Ectodermal cell (in vitro differentiated cells): ENCODE measurements at regions not wholly inside any gene's neighbourhood (a gene's known extent, or its start where the extent isn't known, plus 50 kb on each side); places are given as distances from the start of the nearest gene placed in this dataset.
A peak's percentile ranks its signal among the peaks of the same experiment; 100 is the strongest.

Experiments
- H3K27ac ChIP-seq: 2 replicates; pipeline ENCODE4 v1.7.0; 2013; ENCODE audit warnings: mild to moderate bottlenecking, low read depth, low read length; ENCODE audit not compliant: insufficient read depth, poor library complexity, severe bottlenecking
- H3K27me3 ChIP-seq: 2 replicates; pipeline ENCODE4 v1.7.0; 2013; ENCODE audit warnings: mild to moderate bottlenecking, low read length; ENCODE audit not compliant: insufficient read depth, control insufficient read depth, poor library complexity, severe bottlenecking
- H3K36me3 ChIP-seq: one replicate; pipeline ENCODE4 v1.7.0; 2013; ENCODE audit warnings: low read length; ENCODE audit not compliant: control insufficient read depth, insufficient read depth
- H3K4me1 ChIP-seq: one replicate; pipeline ENCODE4 v1.7.0; 2013; ENCODE audit warnings: low read length; ENCODE audit not compliant: control insufficient read depth, insufficient read depth
- H3K4me3 ChIP-seq: 2 replicates; pipeline ENCODE4 v1.7.0; 2013; ENCODE audit warnings: low read depth, low read length, control low read depth; ENCODE audit not compliant: insufficient read depth
- H3K9me3 ChIP-seq: 2 replicates; pipeline ENCODE4 v1.7.0; 2013; ENCODE audit warnings: mild to moderate bottlenecking, low read length, moderate library complexity; ENCODE audit not compliant: control insufficient read depth
- WGBS, 2 experiments: methylation state at CpG; one replicate each; pipeline ENCODE4 v1.1.7; 2013; ENCODE audit warnings: missing lambda C conversion rate in 2 of 2; 5-methylcytosine and 5-hydroxymethylcytosine counted together

DNA sequence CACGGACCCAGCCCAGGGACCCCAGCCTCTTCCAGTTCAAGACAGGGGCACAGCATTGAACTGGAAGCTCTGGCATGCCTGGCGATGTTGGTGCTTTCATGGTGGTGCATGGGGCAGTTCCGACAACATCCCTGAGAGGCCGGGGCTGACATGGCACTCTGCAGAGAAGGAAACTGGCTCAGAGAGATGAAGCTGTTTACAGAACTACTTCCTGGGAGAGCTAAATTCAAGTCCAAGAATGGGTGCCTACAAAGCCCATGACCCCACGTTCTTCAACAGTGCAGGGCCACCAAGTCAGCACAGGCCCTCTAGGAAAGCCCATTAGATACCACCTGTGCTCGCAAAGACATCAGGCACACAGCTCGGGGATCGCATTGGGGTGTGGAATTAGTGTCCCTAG, 470.9 kb upstream of the MGMT start:
- no peaks in the 10 kb centered on the region for H3K36me3 ChIP-seq
- H3K9me3 ChIP-seq = no peaks in the 10 kb centered on the region
- H3K4me1 ChIP-seq = peaks cover 4% of the 10 kb centered on the region
- H3K27ac ChIP-seq = no peak overlapping the region
- H3K4me3 ChIP-seq = no peak overlapping the region
- H3K27me3 ChIP-seq = no peaks in the 10 kb centered on the region
- 94 to 96% methylated on average over 8 of the region's 8 CpGs for WGBS, 2 experiments

DNA sequence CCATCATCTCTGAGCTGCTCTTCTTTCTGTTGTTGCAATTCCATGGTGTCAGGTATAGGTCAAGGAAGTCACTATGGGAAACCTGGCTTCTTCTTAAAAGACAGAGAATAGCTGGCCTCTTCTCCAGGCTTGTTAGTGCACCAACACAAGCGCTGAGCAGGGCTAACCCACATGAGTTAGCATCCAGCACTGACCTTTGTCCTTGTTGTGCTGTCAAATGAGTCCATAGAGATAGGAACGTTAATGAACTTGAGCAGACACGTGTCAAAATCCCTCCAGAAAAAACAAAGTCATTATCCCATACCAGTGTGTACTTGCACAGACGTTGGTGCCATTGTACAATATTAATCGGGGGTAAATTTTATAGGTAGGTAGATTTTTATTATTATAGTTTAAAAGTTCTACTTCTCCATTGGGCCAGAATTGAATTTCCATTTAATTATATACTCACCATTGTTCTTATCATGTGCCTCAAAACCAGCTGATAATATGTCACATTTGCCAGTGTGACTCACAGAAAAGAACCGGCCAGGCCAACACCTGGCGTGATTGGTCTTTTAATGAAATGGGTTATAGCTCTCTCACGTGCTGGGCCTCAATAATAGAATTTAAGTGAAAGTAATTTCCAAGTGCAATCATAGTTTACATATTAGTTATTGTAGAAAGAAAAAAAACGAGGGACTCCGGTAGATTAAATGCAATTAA, 468.8 kb upstream of the MGMT start:
- Histone ChIP-seq H3K4me1 (no peaks in the 10 kb centered on the region), H3K9me3 (no peaks in the 10 kb centered on the region), H3K4me3 (no peak overlapping the region), H3K27me3 (no peaks in the 10 kb centered on the region), H3K36me3 (no peaks in the 10 kb centered on the region), H3K27ac (no peak overlapping the region)
- WGBS, 2 experiments = 93 to 96% methylated on average over 8 of the region's 10 CpGs

DNA sequence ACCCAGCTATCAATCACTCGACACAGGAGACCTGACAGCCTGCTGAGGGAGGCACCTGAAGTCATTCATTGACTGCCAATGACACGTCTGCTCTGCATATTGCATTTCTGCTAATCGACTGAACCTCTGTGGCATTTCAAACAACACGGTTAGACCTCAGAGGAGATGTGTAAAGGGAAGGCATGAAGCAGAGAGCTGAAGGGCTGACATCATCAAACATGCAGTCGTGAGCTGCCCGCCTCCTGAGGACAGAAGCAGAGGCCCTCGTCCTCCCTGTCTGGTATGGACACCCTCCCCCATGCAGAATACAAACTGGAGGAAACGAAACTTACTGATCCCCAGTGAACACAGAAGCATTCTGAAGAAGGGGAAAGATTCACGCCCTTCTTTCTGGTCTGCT, 462.6 kb upstream of the MGMT start:
- Histone ChIP-seq H3K27ac (no peak overlapping the region), H3K4me1 (no peaks in the 10 kb centered on the region), H3K4me3 (no peak overlapping the region), H3K9me3 (no peaks in the 10 kb centered on the region), H3K27me3 (no peaks in the 10 kb centered on the region), H3K36me3 (no peaks in the 10 kb centered on the region)
- 85 to 90% methylated on average over 9 of the region's 9 CpGs for WGBS, 2 experiments

DNA sequence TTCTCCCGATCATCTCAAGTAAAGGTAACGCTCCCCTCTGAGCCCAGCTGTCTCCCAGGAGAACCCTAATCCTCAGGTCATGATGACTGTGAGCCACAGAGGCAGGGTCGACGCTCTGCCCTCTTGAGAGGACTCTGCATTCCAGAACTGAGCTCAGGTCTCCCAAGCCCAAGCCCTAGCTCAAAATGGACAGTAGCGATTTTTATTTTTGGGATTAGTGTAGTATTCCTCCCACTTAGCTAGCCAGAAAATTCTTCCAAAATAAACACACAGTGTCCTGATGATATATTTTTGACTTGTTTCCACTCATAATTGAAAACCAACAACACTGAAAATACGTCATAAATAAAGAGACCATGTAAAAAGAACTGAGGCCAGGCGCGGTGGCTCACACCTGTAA, 462.0 kb upstream of the MGMT start:
- Histone ChIP-seq H3K36me3 (no peaks in the 10 kb centered on the region), H3K4me1 (no peaks in the 10 kb centered on the region), H3K27ac (no peak overlapping the region), H3K27me3 (no peaks in the 10 kb centered on the region), H3K4me3 (no peak overlapping the region), H3K9me3 (no peaks in the 10 kb centered on the region)
- WGBS, 2 experiments = 94 to 95% methylated on average over 8 of the region's 8 CpGs

DNA sequence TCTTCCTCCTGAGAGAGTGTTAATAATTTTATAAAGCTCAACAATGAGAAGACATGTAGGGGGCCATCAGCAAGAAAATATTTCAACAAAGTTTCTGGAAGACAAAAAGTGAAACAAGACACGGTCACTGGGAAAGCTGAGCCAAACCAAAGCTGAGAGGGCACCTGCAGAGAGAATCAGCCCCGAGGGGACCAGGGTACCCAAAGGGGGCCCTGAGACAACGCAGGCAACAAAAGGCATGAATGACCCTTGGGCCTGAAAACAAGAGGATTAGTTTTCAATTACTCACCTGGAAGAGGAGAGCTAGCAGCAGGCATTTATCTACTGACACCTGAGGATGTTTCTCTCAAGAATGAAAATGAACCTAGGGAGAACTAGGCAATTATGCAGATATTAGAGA, 461.2 kb upstream of the MGMT start:
- no peaks in the 10 kb centered on the region for H3K9me3 ChIP-seq
- H3K27ac ChIP-seq = no peak overlapping the region
- H3K4me1 ChIP-seq = no peaks in the 10 kb centered on the region
- no peak overlapping the region for H3K4me3 ChIP-seq
- 46 to 55% methylated on average over 3 of the region's 3 CpGs for WGBS, 2 experiments
- H3K27me3 ChIP-seq = no peaks in the 10 kb centered on the region
- H3K36me3 ChIP-seq = no peaks in the 10 kb centered on the region

DNA sequence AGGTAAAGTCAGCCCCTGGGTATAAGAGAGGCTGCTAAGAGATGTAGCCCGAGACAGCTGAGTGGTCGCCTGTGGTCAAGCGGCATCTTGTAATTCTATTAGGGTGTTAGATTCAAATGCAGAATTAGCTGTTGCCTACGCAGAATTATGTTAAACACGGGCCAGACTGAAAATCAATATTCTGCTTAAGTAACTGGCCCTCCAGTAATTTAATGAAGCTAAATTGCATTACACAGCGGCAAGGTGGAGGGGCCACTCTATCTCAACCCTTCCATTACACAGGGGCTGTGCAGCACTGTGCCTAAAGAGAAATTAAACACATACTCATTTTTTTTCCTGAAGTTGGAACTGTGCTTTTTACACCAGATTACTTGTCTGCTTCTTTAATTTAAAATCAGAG, 448.5 kb upstream of the MGMT start:
- WGBS, 2 experiments = 91 to 92% methylated on average over 6 of the region's 6 CpGs
- peaks cover 7% of the 10 kb centered on the region for H3K4me1 ChIP-seq
- no peak overlapping the region for H3K27ac ChIP-seq
- H3K36me3 ChIP-seq = no peaks in the 10 kb centered on the region
- H3K9me3 ChIP-seq = no peaks in the 10 kb centered on the region
- no peak overlapping the region for H3K4me3 ChIP-seq
- H3K27me3 ChIP-seq = no peaks in the 10 kb centered on the region

DNA sequence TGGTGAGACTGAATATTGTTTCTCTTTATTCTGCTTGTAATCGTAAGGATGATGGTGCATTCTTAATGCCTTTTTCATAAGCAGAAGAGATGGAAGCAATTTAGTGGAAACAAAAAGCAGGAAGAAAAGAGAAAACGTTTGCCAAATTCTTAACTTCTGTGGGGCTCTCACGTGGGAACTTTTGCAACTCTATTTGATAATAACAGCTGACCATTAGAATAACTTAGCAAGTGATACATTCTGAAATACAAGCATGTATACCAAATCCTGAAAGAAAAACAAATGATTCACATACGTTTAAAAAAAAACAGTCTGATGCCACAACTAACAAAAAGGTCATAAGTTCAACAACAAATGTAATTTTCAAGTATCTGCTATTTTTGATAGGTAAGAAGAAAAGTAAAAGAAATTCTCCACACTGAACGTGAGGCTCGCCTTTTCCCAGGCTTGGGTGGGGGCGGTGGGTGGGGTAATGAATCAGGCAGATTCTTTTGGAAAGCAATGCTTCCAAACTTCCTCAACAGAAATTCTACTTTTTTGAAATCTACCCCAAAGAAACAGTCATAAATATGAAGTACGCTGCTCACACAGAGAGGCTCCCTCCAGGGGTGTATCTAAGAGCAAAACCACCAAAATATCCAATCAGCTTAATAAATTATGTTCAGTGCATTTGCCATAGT, 446.2 kb upstream of the MGMT start:
- H3K27me3 ChIP-seq = no peaks in the 10 kb centered on the region
- 84 to 85% methylated on average over 7 to 8 of the region's 8 CpGs for WGBS, 2 experiments
- H3K27ac ChIP-seq = no peak overlapping the region
- no peaks in the 10 kb centered on the region for H3K36me3 ChIP-seq
- peaks cover 7% of the 10 kb centered on the region for H3K4me1 ChIP-seq
- no peaks in the 10 kb centered on the region for H3K9me3 ChIP-seq
- no peak overlapping the region for H3K4me3 ChIP-seq

DNA sequence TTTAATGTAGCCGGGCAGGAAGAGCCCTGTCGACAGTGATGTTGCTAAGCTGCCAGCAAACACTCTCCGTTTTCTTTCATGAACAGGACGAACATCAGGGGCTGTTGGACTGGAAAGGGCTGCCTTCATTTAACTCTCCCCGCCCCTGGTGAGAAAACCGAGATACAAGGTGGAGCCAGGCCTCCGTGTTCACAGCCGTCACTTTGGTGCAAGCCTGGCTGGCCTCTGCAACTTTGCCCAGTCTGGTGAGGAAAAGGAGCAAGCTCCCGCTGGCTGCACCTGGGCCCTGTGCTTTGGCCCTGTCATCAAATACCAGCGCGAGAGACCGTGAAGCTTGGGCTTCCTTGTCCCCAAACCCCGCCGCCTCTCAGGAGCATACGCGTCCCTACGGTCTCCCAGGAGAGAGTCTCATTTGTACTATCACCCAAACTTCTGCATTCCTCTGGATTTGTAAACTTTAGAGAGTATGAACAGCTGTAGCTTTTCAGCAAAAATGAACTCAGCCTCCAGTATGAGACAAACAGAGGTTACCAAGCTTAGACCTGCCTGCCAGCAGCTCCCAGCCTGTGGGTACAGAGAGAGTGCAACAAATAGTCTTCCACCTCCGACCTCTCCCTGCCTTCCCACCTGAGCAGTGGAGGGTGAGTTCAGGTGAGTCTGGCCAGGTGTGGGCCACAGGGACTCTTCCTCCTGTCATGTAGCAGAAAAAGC, 445.3 kb upstream of the MGMT start:
- H3K27ac ChIP-seq = peak overlapping the region; percentile 27
- WGBS, 2 experiments = 50 to 52% methylated on average over 18 of the region's 18 CpGs

DNA sequence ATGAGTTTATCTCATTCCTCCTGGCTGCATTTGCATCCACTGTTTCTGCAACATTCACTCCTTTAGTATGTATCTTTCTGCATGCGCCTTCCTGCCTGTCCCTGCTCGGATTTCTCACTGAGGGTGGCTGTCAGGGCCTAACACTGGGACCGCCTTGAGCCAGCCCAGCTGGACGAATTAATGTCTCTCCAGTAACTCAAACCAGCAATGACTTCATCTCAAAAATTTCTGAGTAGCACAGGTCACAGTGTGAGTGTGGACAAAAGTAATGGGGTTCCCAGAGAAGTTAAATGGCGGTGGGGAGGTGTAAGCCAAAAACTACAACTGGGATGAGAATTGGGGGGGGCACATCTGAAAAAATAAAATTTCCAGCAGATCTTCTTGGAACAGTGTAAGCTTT, 444.0 kb upstream of the MGMT start:
- Histone ChIP-seq H3K4me3 (no peak overlapping the region), H3K27ac (no peak overlapping the region), H3K4me1 (peaks cover 7% of the 10 kb centered on the region), H3K27me3 (no peaks in the 10 kb centered on the region), H3K9me3 (no peaks in the 10 kb centered on the region), H3K36me3 (no peaks in the 10 kb centered on the region)
- WGBS, 2 experiments = 61 to 63% methylated on average over 5 of the region's 5 CpGs

More for the DNA sequence above, 445.3 kb upstream of the MGMT start:
- Histone ChIP-seq H3K27me3 (no peaks in the 10 kb centered on the region), H3K36me3 (no peaks in the 10 kb centered on the region), H3K4me1 (peaks cover 7% of the 10 kb centered on the region), H3K4me3 (no peak overlapping the region), H3K9me3 (no peaks in the 10 kb centered on the region)

DNA sequence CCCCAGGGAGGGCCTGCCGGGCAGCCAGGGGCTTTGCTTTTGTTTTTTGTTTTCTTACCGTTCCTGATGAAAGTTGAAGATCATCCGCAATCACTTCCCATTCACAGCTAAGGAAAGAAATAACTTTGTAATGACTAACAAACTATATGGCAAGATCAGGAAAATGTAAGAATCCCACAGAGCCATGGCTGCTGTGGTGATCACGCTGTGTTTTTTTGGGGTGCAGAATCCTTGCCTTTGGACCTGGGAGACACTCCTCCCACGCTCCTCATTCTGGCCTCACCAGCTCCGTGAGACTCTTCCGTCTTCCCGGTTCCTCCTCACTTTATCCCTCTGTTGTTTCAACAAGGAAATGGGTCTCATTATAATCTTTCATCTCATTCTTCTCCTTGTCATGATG, 443.0 kb upstream of the MGMT start:
- Histone ChIP-seq H3K4me3 (no peak overlapping the region), H3K27me3 (no peaks in the 10 kb centered on the region), H3K4me1 (peaks cover 7% of the 10 kb centered on the region), H3K27ac (no peak overlapping the region), H3K9me3 (no peaks in the 10 kb centered on the region), H3K36me3 (no peaks in the 10 kb centered on the region)
- 77 to 78% methylated on average over 6 to 8 of the region's 8 CpGs for WGBS, 2 experiments
